GM21526 (cell line): ENCODE measurements at regions not wholly inside any gene's neighbourhood (a gene's known extent, or its start where the extent isn't known, plus 50 kb on each side); places are given as distances from the start of the nearest gene placed in this dataset.
"Not testable (repeated sequence)": the region's sequence is repeated elsewhere in the genome, so short reads cannot be mapped to it uniquely, and the experiment has no call there.

Source experiments
- ATAC-seq: cut with Tn5 transposase; IDR thresholded peaks from one replicate; pipeline ENCODE4 v1.9.1; 2021; ENCODE audit warnings: moderate library complexity; ENCODE audit not compliant: unreplicated experiment, low FRiP score

DNA sequence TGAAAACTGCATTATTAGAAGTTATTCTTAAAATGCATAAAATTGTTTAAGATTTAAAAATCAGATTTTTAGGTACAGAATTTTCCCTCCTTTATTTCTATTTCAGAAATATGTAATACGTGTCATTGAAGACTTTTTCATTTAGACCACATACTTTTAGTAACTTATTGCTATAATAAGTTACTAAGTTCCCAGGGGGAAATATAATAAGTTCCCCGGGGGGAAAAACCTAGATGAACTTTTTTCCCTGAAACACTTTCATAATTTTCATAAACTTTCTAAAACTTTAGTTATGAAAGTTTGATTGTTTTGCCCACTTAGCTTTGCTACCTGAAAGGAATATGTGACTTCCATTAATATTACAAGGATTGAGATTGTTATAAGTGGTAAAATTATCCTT, 1341.5 kb upstream of the IGFBP7 start:
- no peak for ATAC-seq

DNA sequence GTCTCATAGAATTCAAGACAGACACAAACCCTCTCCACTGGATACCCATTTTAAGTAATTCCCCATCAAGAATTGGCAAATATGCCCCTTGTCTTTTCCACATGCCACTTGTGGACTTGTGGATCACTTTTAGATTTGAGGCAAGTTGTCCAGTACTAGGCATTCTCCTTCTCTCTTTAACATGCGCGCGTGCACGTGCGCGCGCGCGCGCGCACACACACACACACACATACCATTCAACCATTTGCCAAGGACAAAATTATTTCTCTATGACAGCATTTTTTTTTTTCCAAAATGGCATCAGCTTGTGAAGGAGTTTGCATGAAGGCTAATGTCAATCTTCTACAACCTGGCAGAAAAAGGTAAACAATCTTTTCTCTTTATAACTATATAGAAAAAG, 1325.7 kb upstream of the IGFBP7 start:
- ATAC-seq, result no peak

DNA sequence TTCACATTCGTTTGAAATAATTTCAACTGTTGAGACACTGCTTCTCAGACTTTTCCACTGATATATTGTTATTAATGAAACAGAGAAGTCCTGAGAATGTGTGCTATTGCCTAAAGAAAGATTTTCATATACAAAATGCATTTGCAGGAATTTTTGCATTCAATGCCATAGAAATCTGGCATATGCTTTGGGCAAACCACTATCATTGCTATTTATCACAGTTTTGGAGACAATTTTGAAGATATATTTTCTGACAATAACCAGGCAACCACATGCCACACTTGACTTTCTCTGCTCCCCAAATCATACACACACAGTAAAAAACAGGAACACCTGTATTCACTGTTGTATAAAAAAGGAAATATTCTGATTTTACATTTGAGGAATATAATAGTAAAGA, 1303.7 kb upstream of the IGFBP7 start:
- ATAC-seq, result no peak

DNA sequence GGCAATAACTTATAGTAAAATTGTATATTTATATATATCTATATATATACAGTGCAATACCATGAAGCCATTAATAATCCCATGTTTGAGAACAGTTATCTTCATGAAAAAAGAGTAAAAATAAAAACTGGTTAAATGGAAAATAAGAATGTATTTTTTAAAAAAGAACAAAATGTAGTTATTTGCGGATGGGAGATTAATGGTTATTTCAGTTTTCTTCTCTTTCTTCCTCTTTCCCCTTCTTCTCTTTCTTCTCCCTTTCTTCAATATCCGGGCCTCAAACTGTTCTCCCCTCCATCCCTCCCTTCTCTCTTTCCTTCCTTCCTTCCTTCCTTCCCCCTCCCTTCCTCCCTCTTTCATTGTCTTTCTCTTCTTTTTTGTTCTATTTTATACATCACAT, 1301.7 kb upstream of the IGFBP7 start:
- no peak for ATAC-seq

DNA sequence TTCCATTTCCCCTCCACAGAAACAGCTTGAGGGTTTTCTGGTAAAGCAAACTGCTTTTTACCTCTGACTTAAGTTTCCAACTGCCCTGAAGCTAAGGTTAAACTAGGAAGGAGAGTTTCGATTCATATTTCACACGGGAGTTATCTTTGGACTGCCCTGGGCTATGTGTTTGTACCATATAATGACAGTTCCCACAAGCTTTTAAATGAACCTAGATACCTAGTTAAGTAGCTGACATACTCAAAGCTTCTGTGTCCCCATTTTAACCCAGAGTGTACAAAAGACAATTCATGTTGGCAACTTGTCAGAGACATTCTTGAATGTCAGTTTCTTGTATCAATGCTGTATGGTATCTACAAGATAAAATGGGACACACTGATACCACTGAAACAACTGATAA, 1296.6 kb upstream of the IGFBP7 start:
- ATAC-seq, result no peak

DNA sequence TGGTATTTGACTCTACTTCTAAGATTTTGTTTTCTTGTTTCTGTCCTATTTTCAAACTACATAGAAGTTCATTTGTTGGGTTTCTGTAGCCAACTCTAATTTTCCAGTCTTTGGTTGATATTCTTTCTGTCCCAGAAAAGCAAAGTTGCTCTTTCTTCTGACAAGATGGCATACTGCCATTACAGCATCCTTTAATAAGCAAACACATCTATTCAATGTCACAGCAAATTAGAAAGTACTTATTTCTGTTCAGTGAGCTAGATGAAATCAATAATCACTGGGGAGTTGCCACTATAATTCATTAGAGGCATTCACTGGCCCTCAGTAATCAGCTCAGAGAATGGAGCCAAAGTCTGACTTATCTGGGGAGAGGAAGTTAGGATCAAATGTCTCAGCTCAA, 1258.0 kb upstream of the IGFBP7 start:
- no peak for ATAC-seq

DNA sequence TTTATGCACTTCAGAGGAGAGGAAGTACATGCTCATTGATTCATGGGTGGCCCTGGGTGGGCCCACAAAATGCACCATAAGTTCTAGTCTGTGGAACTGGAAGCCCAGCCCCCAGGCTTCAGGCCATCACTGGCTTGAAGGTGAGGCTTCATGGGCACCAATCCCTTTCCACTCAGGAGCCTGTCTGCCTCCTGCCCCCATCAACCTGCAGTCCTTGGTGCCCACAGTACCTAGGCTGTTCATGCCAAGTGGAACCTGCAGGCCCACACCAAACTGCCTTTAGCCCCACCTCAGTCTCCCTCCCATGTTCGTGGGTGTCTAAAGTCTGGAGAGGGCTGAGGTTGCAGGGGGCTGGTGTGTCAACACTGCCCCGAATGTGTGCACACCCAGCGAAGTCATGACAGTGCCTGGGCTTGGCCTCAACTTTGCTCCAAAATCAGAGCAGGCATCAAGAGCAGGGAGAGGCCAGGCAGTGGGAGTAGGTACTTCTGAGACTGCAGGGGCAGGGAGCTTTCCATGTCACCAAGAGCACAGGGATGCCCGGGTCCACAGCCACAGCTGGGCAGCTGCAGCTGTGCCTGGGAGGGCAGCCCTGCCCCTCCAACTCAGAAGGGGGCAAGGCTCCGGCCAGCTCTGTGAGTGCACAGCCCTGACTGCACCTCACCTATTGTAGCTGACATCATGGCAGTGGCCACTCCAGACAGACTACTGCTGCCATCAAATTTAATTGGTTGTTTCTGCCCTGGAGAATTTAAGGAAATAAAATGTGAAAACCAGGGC, 1250.4 kb upstream of the IGFBP7 start:
- no peak for ATAC-seq

DNA sequence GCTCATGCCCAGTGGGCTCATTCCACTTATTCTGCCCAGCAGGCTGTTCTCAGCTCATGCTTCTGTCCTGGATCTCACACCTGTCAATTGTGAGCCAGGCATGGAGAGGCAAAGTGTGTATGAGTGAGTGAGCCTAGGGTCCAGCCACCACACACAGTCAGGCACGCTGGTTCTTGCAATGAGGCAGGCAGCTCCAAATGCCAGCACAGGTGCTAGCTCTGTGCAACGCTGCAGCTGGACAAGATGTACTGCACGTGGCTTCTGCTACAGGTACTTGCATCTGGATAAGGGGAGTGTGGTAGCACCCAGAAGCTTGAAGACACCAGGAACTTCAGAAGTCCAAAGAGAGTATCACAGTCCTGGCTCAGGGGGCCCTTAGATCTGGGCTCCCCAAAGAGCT, 1249.4 kb upstream of the IGFBP7 start:
- ATAC-seq, result no peak

DNA sequence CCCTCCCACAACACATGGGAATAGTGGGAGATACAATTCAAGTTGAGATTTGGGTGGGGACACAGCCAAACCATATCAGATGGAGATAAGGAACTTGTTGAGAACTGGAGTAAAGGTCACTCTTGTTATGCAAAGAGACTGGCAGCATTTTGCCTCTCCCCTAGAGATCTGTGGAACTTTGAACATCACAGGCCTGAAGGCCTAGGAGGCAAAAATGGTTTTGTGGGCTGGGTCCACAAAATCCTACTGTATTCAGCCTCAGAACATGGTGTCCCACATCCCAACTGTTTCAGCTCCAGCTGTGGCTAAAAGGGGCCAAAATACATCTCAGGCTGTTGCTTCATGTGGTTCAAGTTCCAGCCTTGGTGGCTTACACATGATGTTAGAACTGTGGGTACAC, 1247.8 kb upstream of the IGFBP7 start:
- ATAC-seq, result no peak

DNA sequence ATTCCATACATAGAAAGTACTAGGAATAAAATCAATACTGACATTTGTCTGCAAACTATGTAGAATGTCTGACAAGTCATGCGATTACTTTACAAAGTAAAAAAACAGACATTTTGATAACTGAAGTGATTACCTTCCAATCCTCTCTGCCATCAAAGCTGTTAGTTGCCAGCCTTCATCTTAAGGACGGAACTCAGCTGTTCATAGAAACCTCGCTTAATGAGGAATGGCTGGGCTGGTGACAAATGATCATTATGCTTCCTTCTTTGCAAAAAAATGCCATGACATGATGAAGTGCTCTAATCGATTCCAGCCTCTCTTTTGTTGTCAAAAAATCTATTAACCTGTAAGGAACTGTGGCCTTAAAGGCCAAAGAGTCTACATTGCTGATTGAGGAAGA, 1214.9 kb upstream of the IGFBP7 start:
- ATAC-seq, result no peak

DNA sequence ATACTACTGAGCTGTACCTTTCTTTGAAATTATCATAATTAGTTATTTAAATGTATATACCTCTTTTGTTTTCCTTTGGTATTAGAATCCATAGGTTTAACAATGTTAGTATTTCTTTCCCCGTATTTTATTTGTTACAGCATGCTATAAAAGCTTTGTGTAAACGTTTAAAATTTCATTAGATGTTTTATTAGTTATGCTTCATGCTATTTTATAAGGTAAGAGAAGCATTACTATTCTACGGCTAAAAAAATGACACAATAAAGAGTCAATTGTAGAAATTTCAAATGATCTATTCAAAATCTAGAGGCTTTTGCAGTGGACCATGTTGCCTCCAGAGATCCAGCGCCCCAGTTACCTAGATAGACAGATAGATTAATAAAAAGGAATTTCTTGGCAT, 1203.3 kb upstream of the IGFBP7 start:
- no peak for ATAC-seq

DNA sequence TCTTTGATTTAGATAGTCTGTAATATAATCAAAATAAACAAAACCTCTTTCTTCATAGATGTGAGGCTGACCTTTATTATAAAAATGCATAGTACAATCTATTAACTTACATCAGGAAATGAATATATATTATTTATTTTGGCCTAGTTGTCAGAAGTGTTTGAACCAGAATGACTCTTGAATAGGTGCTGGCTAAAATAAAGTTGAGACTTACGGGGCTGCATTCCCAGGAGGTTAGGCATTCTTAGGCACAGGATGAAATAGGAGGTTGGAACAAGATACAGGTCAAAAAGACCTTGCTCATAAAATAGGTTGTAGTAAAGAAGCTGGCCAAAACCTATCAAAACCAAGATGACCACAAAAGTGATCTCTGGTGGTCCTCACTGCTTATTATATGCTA, 1193.3 kb upstream of the IGFBP7 start:
- no peak for ATAC-seq

DNA sequence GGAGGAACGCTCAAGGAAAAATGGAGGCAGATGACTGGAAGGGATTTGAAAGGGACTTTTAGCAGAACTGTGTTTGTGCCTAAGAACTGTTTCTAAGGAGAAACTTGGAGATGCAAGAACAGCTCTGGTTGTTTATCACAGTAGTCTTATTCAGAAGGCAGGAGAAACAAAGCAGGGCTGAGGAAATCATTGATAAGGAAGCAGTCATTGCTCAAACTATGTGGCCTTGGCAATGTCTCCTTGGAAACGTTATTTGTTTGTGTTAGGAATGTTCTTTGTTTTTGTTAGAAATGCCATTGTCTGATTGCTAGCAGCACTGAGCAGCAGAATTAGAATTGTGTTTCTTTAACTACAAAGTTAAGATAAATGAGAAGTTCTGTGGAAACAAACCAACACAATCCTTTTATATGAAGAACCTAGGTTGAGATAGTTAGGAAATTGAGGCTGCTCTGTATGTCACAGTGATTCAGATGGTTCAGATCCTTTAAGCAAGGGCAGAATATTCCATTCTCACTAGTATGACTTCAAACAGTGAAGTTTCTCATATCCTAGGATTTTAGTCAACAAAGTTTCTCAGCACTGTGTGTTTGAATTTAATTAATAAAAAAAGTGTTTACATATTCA, 1191.3 kb upstream of the IGFBP7 start:
- ATAC-seq, result no peak

DNA sequence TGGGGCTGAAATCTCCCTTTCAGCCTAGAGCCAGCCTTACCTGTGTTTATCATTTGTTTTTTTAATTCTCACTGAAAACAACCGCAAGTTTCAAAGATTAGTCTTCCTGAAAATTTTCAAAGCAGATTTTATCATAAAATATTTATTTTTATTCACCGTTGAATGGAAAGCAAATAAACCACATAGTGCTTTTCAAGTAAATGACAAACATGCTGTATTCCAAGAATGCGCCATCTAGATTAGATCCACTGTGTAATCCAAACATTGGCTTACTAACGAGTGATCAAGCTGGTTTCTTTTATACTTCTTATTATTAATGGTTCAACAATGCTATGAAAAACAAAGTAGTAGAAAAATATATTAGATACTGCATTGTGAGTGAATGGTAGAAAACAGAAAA, 1176.2 kb upstream of the IGFBP7 start:
- ATAC-seq, result no peak

DNA sequence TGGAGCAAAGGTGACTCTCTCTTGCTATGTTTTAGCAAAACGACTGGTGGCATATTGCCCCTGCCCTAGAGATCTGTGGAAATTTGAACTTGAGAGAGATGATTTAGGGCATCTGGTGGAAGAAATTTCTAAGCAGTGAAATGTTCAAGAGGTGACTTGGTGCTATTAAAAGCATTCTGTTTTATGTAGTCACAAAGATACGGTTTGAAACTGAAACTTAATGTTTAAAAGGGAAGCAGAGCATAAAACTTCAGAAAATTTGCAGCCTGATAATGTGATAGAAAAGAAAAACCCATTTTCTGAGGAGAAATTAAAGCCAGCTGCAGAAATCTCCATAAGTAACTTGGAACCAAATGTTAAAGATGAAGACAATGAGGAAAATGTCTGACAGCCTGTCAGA, 1170.7 kb upstream of the IGFBP7 start:
- ATAC-seq, result not testable (repeated sequence)

DNA sequence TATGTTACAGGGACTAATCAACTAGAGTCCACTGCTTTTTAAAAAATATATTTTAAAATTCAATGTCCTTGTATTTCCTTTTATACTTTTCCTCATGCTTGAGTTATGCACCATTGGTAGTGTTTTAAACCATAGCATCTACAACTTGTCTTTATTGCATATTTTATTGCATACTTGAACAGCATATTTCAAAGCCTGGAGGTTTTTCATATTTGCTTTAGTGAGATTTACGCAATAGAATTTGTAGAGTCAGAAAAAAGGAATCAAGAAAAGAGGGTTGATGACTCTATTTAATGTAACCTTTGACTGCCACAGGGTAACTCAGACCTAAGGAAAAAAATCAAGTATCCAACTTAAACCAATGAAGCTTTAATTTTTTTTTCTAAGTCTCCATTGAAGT, 1165.7 kb upstream of the IGFBP7 start:
- ATAC-seq, result no peak

DNA sequence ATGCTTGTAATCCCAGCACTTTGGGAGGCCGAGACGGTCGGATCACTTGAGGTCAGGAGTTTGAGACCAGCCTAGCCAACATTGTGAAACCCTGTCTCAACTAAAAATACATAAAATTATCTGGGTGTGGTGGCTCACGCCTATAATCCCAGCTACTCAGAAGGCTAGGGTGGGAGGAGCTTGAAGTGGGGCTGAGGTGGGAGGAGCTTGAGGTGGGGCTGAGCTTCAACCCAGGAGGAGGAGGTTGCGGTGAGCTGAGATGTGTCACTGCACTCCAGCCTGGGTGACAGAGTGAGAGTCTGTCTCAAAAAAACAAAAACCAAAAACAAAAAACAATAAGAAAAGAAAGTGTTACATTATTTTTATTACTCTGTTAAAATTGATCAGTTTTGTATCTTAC, 1164.4 kb upstream of the IGFBP7 start:
- ATAC-seq, result no peak

DNA sequence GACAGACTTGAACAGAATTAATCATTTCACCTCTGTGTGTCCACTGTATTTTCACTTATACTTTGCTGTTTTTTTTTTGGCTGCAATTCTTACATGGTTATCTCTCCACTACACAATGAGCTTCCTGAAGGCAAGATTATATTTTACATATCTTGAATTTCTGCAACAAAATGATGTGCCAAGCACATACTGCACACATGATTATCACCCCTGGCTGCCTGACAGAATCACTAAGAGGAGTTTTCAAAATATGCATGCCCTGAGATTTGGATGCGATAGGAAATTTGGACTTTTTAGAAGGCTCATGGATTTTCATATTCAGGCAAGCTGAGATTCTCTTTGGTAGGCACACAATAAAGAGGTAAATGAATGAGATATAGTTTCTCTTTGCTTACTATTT, 1162.1 kb upstream of the IGFBP7 start:
- no peak for ATAC-seq

DNA sequence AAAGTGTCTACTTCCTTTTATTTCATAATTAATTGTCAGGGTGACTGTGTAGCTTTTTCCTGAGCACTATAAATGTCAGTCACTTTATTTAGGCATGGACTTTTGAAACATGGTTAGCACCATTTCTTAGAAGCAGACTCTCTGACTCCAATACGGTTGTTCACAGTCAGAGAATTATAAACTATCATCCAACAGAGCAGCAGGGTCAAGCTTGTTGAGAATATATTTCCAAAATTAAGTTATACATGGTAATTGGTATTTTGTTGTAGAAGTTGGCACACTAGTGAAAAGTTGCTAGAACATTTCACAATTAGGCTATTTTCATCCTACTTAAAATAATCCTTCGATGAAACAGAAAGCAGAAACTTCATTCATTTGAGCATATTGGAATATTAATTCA, 1155.5 kb upstream of the IGFBP7 start:
- ATAC-seq, result no peak

DNA sequence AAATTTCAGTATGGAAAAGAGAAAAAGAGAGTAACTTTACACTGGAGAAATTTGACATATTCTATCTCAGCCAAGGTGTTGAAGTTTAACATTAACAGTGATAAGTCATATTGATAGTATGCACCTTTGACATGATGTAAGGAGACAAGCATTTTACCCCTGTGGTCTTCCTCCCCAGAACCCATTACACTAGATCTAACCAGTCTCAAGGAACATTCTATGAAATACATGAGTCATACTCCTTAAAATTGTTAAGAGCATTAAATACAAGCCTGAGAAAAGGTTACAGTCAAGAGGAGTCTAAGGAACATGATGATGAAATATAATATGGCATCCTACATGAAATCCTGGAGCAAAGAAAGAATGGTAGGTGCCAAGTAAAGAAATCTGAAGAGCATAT, 1151.3 kb upstream of the IGFBP7 start:
- ATAC-seq, result no peak

DNA sequence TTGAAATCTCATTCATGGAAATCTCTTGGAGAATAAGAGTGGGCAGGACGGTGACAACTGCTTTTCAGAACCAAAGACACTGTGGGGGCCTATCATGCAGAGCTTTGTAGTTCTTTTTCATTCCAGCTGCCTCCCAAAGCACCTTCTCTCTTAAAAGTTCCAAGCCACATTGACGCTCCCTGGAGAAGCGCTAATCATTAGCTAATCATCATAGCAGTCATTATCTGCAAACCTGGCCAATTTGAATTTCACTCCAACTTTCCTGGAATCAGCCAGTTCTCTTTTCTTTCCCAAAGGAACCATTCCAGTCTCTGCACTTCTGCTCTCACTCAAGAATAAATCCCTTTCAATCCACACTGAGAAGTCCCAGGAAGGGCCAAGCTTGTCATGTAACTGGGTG, 1144.1 kb upstream of the IGFBP7 start:
- ATAC-seq, result no peak

DNA sequence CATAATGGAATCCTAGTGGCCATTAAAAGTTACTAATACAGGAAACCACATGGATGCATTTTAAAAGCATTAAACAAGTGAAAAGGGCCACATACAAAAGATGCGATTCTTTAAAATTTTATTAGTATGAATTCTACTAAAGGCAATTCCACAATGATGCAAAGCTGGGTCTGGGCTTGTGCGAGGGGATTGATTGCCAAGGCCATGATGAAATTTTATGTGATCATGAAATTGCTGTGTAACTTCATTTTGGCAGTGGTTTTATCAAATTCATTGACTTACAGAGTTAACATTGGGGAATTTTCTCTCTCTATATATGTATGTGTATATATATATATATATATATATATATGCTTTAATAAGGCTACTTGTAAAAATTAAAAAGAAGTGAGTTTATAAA, 1142.5 kb upstream of the IGFBP7 start:
- ATAC-seq, result no peak

DNA sequence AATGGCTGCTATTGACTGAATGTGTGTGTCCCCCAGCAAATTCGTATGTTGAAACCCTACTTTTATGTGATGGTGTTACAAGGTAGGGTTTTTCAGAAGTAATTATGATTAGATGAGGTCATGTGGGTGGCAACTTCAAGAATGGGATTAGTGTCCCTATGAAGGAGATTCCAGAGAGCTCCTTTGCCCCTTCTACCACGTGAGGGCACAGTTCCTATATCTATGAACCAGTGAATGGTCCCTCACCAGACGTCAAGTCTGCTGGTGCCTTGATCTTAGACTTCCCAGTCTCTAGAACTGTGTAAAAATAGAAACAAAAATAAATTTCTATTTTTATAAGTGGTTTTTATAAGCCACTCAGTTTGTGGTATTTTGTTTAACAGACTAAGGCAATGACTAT, 1137.6 kb upstream of the IGFBP7 start:
- ATAC-seq, result no peak
